H9 (cell line): ENCODE measurements at regions not wholly inside any gene's neighbourhood (a gene's known extent, or its start where the extent isn't known, plus 50 kb on each side); places are given as distances from the start of the nearest gene placed in this dataset.

Source experiments
- DNase-seq: peaks from one replicate; pipeline ENCODE4 v3.0.0-alpha.2; 2017
- H2AFZ ChIP-seq: one replicate; pipeline ENCODE4 v1.6.1; 2013; ENCODE audit warnings: mild to moderate bottlenecking, low read length, control low read depth, moderate library complexity
- H2AK5ac ChIP-seq: 2 replicates; pipeline ENCODE4 v1.6.1; 2013; ENCODE audit warnings: low read length, control low read depth, mixed read lengths; ENCODE audit not compliant: insufficient read length
- H2BK120ac ChIP-seq: one replicate; pipeline ENCODE4 v1.6.1; 2013; ENCODE audit warnings: low read depth, mild to moderate bottlenecking, low read length, control low read depth, inconsistent platforms; ENCODE audit not compliant: poor library complexity, severe bottlenecking
- H2BK12ac ChIP-seq: 2 replicates; pipeline ENCODE4 v1.6.1; 2013; ENCODE audit warnings: low read length, control low read depth, mixed read lengths, low read depth; ENCODE audit not compliant: insufficient read length
- H2BK15ac ChIP-seq: 2 replicates; pipeline ENCODE4 v1.6.1; 2013; ENCODE audit warnings: low read depth, low read length, control low read depth
- H2BK20ac ChIP-seq: one replicate; pipeline ENCODE4 v1.6.1; 2013; ENCODE audit warnings: low read depth, mild to moderate bottlenecking, low read length, control low read depth, inconsistent platforms; ENCODE audit not compliant: poor library complexity, severe bottlenecking
- H2BK5ac ChIP-seq: 2 replicates; pipeline ENCODE4 v1.6.1; 2013; ENCODE audit warnings: low read length, control low read depth, mixed read lengths; ENCODE audit not compliant: insufficient read length
- H3K14ac ChIP-seq: 2 replicates; pipeline ENCODE4 v1.6.1; 2013; ENCODE audit warnings: low read length, control low read depth; ENCODE audit not compliant: insufficient read depth
- H3K18ac ChIP-seq: 2 replicates; pipeline ENCODE4 v1.6.1; 2013; ENCODE audit warnings: low read depth, mild to moderate bottlenecking, mixed read lengths, low read length, control low read depth; ENCODE audit not compliant: insufficient read length
- H3K23ac ChIP-seq: 2 replicates; pipeline ENCODE4 v1.6.1; 2013; ENCODE audit warnings: low read length, control low read depth, mixed read lengths, low read depth; ENCODE audit not compliant: insufficient read length
- H3K23me2 ChIP-seq: 2 replicates; pipeline ENCODE4 v1.6.1; 2013; ENCODE audit warnings: low read depth, mild to moderate bottlenecking, mixed read lengths, low read length, control low read depth; ENCODE audit not compliant: insufficient read length, poor library complexity, severe bottlenecking
- H3K27ac ChIP-seq: 2 replicates; pipeline ENCODE4 v1.5.1; 2013; ENCODE audit warnings: low read length, control low read depth, mixed read lengths, low read depth; ENCODE audit not compliant: insufficient read length
- H3K27me3 ChIP-seq: 2 replicates; pipeline ENCODE4 v1.6.1; 2013; ENCODE audit warnings: low read length, control low read depth, inconsistent platforms; ENCODE audit not compliant: insufficient read depth
- H3K4ac ChIP-seq: 2 replicates; pipeline ENCODE4 v1.6.1; 2013; ENCODE audit warnings: low read depth, mild to moderate bottlenecking, control low read depth, inconsistent platforms, low read length, moderate library complexity
- H3K4me1 ChIP-seq: 2 replicates; pipeline ENCODE4 v1.6.1; 2013; ENCODE audit warnings: low read length, control low read depth, inconsistent platforms; ENCODE audit not compliant: insufficient read depth
- H3K4me2 ChIP-seq: 2 replicates; pipeline ENCODE4 v1.6.1; 2013; ENCODE audit warnings: low read length, control low read depth, mixed read lengths; ENCODE audit not compliant: insufficient read length, insufficient read depth
- H3K56ac ChIP-seq: 2 replicates; pipeline ENCODE4 v1.6.1; 2013; ENCODE audit warnings: low read depth, mild to moderate bottlenecking, mixed read lengths, low read length, control low read depth; ENCODE audit not compliant: insufficient read length
- H3K79me1 ChIP-seq: 2 replicates; pipeline ENCODE4 v1.6.1; 2013; ENCODE audit warnings: low read depth, mild to moderate bottlenecking, moderate library complexity, low read length, control low read depth, inconsistent platforms; ENCODE audit not compliant: insufficient read depth, poor library complexity, severe bottlenecking
- H3K79me2 ChIP-seq: 2 replicates; pipeline ENCODE4 v1.6.1; 2013; ENCODE audit warnings: low read length, control low read depth, inconsistent platforms; ENCODE audit not compliant: insufficient read depth
- H3K9ac ChIP-seq: 2 replicates; pipeline ENCODE4 v1.6.1; 2013; ENCODE audit warnings: low read length, control low read depth, mixed read lengths; ENCODE audit not compliant: insufficient read length; ENCODE audit errors: extremely low read depth
- H3K9me3 ChIP-seq: one replicate; pipeline ENCODE4 v1.6.1; 2013; ENCODE audit warnings: low read depth, low read length, inconsistent platforms; ENCODE audit not compliant: control insufficient read depth
- H3T11ph ChIP-seq: one replicate; pipeline ENCODE4 v1.6.1; 2013; ENCODE audit warnings: mild to moderate bottlenecking, low read length, control low read depth, inconsistent platforms
- H4K20me1 ChIP-seq: one replicate; pipeline ENCODE4 v1.6.1; 2013; ENCODE audit not compliant: control insufficient read depth, insufficient read length, insufficient read depth
- H4K5ac ChIP-seq: 2 replicates; pipeline ENCODE4 v1.6.1; 2013; ENCODE audit warnings: low read depth, mild to moderate bottlenecking, mixed read lengths, low read length, control low read depth; ENCODE audit not compliant: insufficient read length
- H4K8ac ChIP-seq: replicated peaks from 2 replicates; pipeline ENCODE4 v1.6.1; 2013; ENCODE audit warnings: low read length, control low read depth, mixed read lengths, low read depth; ENCODE audit not compliant: insufficient read length
- H4K91ac ChIP-seq: 2 replicates; pipeline ENCODE4 v1.6.1; 2013; ENCODE audit warnings: low read depth, mild to moderate bottlenecking, moderate library complexity, mixed read lengths, low read length, control low read depth; ENCODE audit not compliant: insufficient read length
- H3K27ac Mint-ChIP-seq, 3 experiments: 2 replicates in 2 of 3; 3 replicates in 1 of 3; pipeline ENCODE4 v1.8.0; 2020 to 2021; ENCODE audit warnings: mixed read lengths in 3 of 3, mild to moderate bottlenecking in 1 of 3, moderate library complexity in 1 of 3
- H3K27me3 Mint-ChIP-seq: 2 replicates; pipeline ENCODE4 v1.8.0; 2021; ENCODE audit warnings: low read depth, mild to moderate bottlenecking, moderate library complexity, mixed read lengths
- H3K36me3 Mint-ChIP-seq, 3 experiments: 2 replicates in 2 of 3; 3 replicates in 1 of 3; pipeline ENCODE4 v1.8.0; 2020 to 2021; ENCODE audit warnings: low read depth in 3 of 3, mixed read lengths in 3 of 3; ENCODE audit not compliant: insufficient read depth in 1 of 3
- H3K4me1 Mint-ChIP-seq, 2 experiments: 2 replicates each; pipeline ENCODE4 v1.8.0; 2020; ENCODE audit warnings: mixed read lengths in 2 of 2
- H3K4me3 Mint-ChIP-seq, 2 experiments: 2 replicates in 1 of 2; 3 replicates in 1 of 2; pipeline ENCODE4 v1.8.0; 2020 to 2021; ENCODE audit warnings: mild to moderate bottlenecking in 2 of 2, mixed read lengths in 2 of 2, moderate library complexity in 1 of 2
- H3K9me3 Mint-ChIP-seq, 2 experiments: 2 replicates in 1 of 2; 3 replicates in 1 of 2; pipeline ENCODE4 v1.8.0; 2020; ENCODE audit warnings: mild to moderate bottlenecking in 2 of 2, mixed read lengths in 2 of 2, moderate library complexity in 1 of 2
- WGBS: extraction: QIAGEN DNeasy Blood & Tissue Kit; methylation state at CpG from one replicate; pipeline ENCODE4 v1.1.7; 2013; ENCODE audit warnings: missing lambda C conversion rate, low lambda C conversion rate, mixed read lengths; ENCODE audit not compliant: insufficient read length; ENCODE audit errors: extremely low coverage; 5-methylcytosine and 5-hydroxymethylcytosine counted together
- TF ChIP-seq, protein P1 (sequence below): fragments of 200-600 bp; sonication (generic); conservative IDR thresholded peaks from 3 replicates; pipeline ENCODE4 v1.8.0; 2021; ENCODE audit warnings: antibody characterized with exemption, mild to moderate bottlenecking

DNA sequence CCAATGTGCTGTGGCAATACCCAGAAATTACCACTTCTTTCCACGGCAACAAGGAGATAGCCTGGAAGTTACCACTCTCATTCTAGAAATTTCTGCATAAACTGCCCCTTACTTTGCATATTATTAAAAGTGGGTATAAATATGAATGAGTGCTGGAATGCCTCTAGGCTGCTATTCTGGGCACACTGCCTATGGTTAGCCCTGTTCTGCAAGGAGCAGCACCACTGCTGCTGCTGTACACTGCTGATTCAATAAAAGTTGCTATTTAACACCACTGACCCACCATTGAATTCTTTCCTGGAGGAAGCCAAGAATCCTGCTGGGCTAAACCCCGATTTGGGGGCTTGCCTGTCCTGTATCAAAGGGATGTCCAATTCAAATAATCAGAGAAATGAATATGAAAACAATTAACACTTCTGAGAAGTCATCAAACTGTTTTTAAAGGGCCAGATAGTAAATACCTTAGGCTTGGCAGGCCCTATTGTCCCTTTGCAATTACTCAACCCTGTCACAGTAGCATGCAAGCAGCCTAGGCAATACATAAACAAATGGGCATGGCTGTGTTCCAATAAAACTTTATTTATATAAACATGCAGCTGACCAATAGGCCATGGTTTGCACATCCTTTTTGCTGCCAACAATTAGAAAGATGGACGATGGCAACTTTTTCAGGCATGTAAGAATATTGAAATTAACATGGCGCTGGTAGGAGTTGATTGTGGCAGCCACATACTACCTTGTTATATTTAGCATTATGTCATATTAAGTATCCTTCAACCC, 369.4 kb upstream of the B3GALT2 start:
- Histone ChIP-seq H3K18ac (no peak overlapping the region), H3K79me2 (no peaks in the 10 kb centered on the region), H3K9ac (no peak overlapping the region), H2AK5ac (no peak overlapping the region), H3K27ac (no peak overlapping the region), H2BK5ac (no peak overlapping the region), H2BK12ac (no peak overlapping the region), H3K14ac (no peak overlapping the region), H3K4me2 (no peak overlapping the region), H2AFZ (no peak overlapping the region), H4K20me1 (no peaks in the 10 kb centered on the region), H3T11ph (no peak overlapping the region), H3K27me3 (no peaks in the 10 kb centered on the region), H3K4me1 (no peaks in the 10 kb centered on the region), H2BK15ac (no peak overlapping the region), H3K23ac (no peak overlapping the region), H2BK20ac (no peak overlapping the region), H3K23me2 (no peaks in the 10 kb centered on the region), H3K9me3 (no peaks in the 10 kb centered on the region), H3K79me1 (no peaks in the 10 kb centered on the region), H3K4ac (no peak overlapping the region), H3K56ac (no peak overlapping the region), H4K5ac (no peak overlapping the region), H4K91ac (no peak overlapping the region), H2BK120ac (no peak overlapping the region), H4K8ac (no peak overlapping the region)
- Mint-ChIP-seq H3K4me1 (peaks cover 4 to 6% of the 10 kb centered on the region in 2 experiments), H3K9me3 (no peaks in the 10 kb centered on the region; a peak in 1 of 5 replicates), H3K27ac (no peak overlapping the region), H3K4me3 (no peak overlapping the region), H3K27me3 (no peaks in the 10 kb centered on the region), H3K36me3 (no peaks in the 10 kb centered on the region)
- no CpG with 5 or more reads among the region's 4 CpGs for WGBS
- TF ChIP-seq, protein P1, sequence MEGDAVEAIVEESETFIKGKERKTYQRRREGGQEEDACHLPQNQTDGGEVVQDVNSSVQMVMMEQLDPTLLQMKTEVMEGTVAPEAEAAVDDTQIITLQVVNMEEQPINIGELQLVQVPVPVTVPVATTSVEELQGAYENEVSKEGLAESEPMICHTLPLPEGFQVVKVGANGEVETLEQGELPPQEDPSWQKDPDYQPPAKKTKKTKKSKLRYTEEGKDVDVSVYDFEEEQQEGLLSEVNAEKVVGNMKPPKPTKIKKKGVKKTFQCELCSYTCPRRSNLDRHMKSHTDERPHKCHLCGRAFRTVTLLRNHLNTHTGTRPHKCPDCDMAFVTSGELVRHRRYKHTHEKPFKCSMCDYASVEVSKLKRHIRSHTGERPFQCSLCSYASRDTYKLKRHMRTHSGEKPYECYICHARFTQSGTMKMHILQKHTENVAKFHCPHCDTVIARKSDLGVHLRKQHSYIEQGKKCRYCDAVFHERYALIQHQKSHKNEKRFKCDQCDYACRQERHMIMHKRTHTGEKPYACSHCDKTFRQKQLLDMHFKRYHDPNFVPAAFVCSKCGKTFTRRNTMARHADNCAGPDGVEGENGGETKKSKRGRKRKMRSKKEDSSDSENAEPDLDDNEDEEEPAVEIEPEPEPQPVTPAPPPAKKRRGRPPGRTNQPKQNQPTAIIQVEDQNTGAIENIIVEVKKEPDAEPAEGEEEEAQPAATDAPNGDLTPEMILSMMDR: no peak
- DNase-seq: no peak
